MM.1S (cell line): ENCODE measurements at regions not wholly inside any gene's neighbourhood (a gene's known extent, or its start where the extent isn't known, plus 50 kb on each side); places are given as distances from the start of the nearest gene placed in this dataset.

Source experiments
- DNase-seq: peaks from one replicate; pipeline ENCODE4 v3.0.0-alpha.2; 2015
- H2AFZ ChIP-seq: fragments of 300-600 bp; sonication (generic); 2 replicates; pipeline ENCODE4 v1.6.0; 2016; ENCODE audit warnings: antibody characterized with exemption, low read length
- H3F3A ChIP-seq: fragments of 300-600 bp; sonication (generic); 2 replicates; pipeline ENCODE4 v1.6.1; 2016; ENCODE audit warnings: mild to moderate bottlenecking, antibody characterized with exemption, low read length, moderate library complexity, mixed read lengths; ENCODE audit not compliant: insufficient read depth
- H3K27ac ChIP-seq: fragments of 300-600 bp; sonication (generic); 2 replicates; pipeline ENCODE4 v1.5.1; 2016; ENCODE audit warnings: mild to moderate bottlenecking, low read length
- H3K27me3 ChIP-seq: fragments of 300-600 bp; sonication (generic); replicated peaks from 2 replicates; pipeline ENCODE4 v1.6.0; 2016; ENCODE audit warnings: low read length; ENCODE audit not compliant: insufficient read depth
- H3K36me3 ChIP-seq: fragments of 300-600 bp; sonication (generic); replicated peaks from 2 replicates; pipeline ENCODE4 v1.6.1; 2016; ENCODE audit warnings: mild to moderate bottlenecking, low read length, mixed read lengths; ENCODE audit not compliant: insufficient read depth
- H3K4me1 ChIP-seq: fragments of 300-600 bp; sonication (generic); 2 replicates; pipeline ENCODE4 v1.6.1; 2016; ENCODE audit warnings: low read length, mixed read lengths
- H3K4me2 ChIP-seq: fragments of 300-600 bp; sonication (generic); 2 replicates; pipeline ENCODE4 v1.6.0; 2016; ENCODE audit warnings: low read depth, low read length
- H3K4me3 ChIP-seq: fragments of 300-600 bp; sonication (generic); 2 replicates; pipeline ENCODE4 v1.5.1; 2016; ENCODE audit warnings: low read length, mixed read lengths
- H3K79me2 ChIP-seq: fragments of 300-600 bp; sonication (generic); 2 replicates; pipeline ENCODE4 v1.6.1; 2016; ENCODE audit warnings: mixed run types, low read length, mixed read lengths
- H3K9ac ChIP-seq: fragments of 300-600 bp; sonication (generic); 2 replicates; pipeline ENCODE4 v1.6.1; 2016; ENCODE audit warnings: low read length, mixed read lengths
- H3K9me2 ChIP-seq: fragments of 300-600 bp; sonication (generic); replicated peaks from 2 replicates; pipeline ENCODE4 v1.6.1; 2016; ENCODE audit warnings: mild to moderate bottlenecking, low read length, mixed read lengths; ENCODE audit not compliant: insufficient read depth
- H3K9me3 ChIP-seq: fragments of 300-600 bp; sonication (generic); replicated peaks from 2 replicates; pipeline ENCODE4 v1.6.1; 2016; ENCODE audit warnings: mild to moderate bottlenecking, low read length, mixed read lengths; ENCODE audit not compliant: insufficient read depth
- H4K20me1 ChIP-seq: fragments of 300-600 bp; sonication (generic); 2 replicates; pipeline ENCODE4 v1.6.1; 2016; ENCODE audit warnings: mild to moderate bottlenecking, low read length, moderate library complexity, mixed read lengths; ENCODE audit not compliant: insufficient read depth
- EZH2 ChIP-seq: fragments of 300-600 bp; sonication (generic); optimal IDR thresholded peaks from 2 replicates; pipeline ENCODE3; 2017; ENCODE audit warnings: low read depth, mild to moderate bottlenecking, antibody characterized with exemption, low read length, mixed read lengths
- EZH2phosphoT487 ChIP-seq: fragments of 300-600 bp; sonication (generic); IDR thresholded peaks from 2 replicates; pipeline ENCODE4 v1.6.1; 2018; ENCODE audit warnings: antibody characterized with exemption, low read length
- TF ChIP-seq, protein P1 (sequence below): fragments of 300-600 bp; sonication (generic); IDR thresholded peaks from 2 replicates; pipeline ENCODE4 v1.5.1; 2016; ENCODE audit warnings: antibody characterized with exemption, low read length, mixed read lengths

DNA sequence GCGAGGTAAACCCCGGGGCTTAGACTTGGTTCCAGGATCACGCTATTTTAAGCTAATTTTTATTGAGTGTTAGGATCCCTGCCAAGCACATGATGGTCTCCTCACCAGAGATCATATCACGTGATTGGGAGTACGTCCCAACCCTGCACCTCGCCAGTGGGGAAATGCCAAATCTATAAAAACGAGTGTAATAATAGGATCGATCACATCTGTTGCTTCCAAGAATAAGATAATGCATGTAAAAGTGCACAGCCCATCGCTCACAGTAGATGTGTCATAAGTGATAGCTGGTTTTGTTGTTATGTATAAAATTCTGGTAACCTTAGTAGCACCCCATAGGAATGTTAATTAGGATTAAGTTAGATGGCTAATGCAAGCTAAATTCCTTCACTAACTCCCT lies 581.0 kb upstream of the TMEM132C start:
- H3K9me3 ChIP-seq: no peaks in the 10 kb centered on the region
- H3K36me3 ChIP-seq: no peaks in the 10 kb centered on the region
- H3K79me2 ChIP-seq: no peaks in the 10 kb centered on the region

DNA sequence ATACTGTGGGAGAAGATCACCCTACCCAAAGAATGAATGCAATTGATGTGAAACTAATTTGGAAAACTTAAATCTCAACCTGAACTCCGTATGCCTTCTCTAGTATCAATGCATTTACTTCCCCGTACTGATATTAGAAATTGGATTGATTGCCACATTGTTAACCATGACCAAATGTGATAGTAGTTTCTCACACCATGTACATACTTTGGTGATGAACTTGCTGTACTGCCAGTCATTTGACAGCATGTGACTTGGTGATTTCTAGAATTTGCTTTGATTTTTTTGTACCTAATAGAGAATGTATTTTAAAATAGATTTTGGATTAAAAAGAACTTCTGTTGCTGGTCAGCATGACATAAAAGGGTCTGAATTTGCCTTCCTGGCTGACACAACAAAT lies 579.8 kb upstream of the TMEM132C start:
- Histone ChIP-seq H3K9ac (no peak overlapping the region), H3K9me3 (no peaks in the 10 kb centered on the region), H3K4me2 (no peak overlapping the region), H3F3A (no peaks in the 10 kb centered on the region), H3K79me2 (no peaks in the 10 kb centered on the region), H3K27me3 (no peaks in the 10 kb centered on the region), H2AFZ (no peak overlapping the region), H4K20me1 (no peaks in the 10 kb centered on the region), H3K4me3 (no peak overlapping the region), H3K36me3 (no peaks in the 10 kb centered on the region), H3K27ac (no peak overlapping the region), H3K9me2 (no peaks in the 10 kb centered on the region), H3K4me1 (no peaks in the 10 kb centered on the region)
- no peak for DNase-seq
- TF ChIP-seq, protein P1, sequence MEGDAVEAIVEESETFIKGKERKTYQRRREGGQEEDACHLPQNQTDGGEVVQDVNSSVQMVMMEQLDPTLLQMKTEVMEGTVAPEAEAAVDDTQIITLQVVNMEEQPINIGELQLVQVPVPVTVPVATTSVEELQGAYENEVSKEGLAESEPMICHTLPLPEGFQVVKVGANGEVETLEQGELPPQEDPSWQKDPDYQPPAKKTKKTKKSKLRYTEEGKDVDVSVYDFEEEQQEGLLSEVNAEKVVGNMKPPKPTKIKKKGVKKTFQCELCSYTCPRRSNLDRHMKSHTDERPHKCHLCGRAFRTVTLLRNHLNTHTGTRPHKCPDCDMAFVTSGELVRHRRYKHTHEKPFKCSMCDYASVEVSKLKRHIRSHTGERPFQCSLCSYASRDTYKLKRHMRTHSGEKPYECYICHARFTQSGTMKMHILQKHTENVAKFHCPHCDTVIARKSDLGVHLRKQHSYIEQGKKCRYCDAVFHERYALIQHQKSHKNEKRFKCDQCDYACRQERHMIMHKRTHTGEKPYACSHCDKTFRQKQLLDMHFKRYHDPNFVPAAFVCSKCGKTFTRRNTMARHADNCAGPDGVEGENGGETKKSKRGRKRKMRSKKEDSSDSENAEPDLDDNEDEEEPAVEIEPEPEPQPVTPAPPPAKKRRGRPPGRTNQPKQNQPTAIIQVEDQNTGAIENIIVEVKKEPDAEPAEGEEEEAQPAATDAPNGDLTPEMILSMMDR: no peak
- TF ChIP-seq EZH2 (no peak), EZH2phosphoT487 (no peak)

More for the DNA sequence above, 581.0 kb upstream of the TMEM132C start:
- H2AFZ ChIP-seq: no peak overlapping the region
- no peaks in the 10 kb centered on the region for H4K20me1 ChIP-seq
- no peaks in the 10 kb centered on the region for H3K4me1 ChIP-seq
- no peaks in the 10 kb centered on the region for H3F3A ChIP-seq
- H3K4me2 ChIP-seq: no peak overlapping the region
- no peak overlapping the region for H3K27ac ChIP-seq
- no peaks in the 10 kb centered on the region for H3K27me3 ChIP-seq
- TF ChIP-seq EZH2 (no peak), EZH2phosphoT487 (no peak)
- TF ChIP-seq, protein P1: no peak
- no peaks in the 10 kb centered on the region for H3K9me2 ChIP-seq
- H3K9ac ChIP-seq: no peak overlapping the region
- H3K4me3 ChIP-seq: no peak overlapping the region
- no peak for DNase-seq

DNA sequence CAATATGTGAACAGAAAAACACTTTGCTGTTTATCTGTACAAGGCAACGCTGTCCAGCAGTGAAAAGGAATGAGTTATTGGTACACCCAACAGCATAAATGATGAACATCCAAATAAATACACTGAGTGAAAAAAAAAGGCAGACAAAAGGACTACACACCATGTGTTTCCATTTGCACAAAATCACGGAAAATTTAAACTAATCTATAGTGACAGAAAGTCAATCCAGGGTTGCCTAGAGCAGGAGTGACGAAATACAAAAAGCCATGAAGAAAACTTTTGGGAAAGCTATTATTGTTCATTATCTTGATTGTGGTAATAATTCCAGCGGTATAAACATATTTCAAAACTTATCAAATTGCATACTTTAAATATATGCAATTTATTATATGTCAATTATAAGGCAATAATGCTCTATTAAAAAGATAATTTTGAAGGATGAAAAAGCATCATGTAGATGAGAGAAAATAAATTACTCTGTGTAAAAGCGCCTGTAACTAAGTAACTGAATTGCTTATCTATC lies 578.0 kb upstream of the TMEM132C start:
- H2AFZ ChIP-seq: no peak overlapping the region
- H3K4me1 ChIP-seq: no peaks in the 10 kb centered on the region
- H3K36me3 ChIP-seq: no peaks in the 10 kb centered on the region
- H3K9ac ChIP-seq: no peak overlapping the region
- no peaks in the 10 kb centered on the region for H3F3A ChIP-seq
- no peaks in the 10 kb centered on the region for H3K27me3 ChIP-seq
- no peaks in the 10 kb centered on the region for H4K20me1 ChIP-seq
- H3K9me3 ChIP-seq: no peaks in the 10 kb centered on the region
- no peak overlapping the region for H3K27ac ChIP-seq
- H3K4me2 ChIP-seq: no peak overlapping the region
- TF ChIP-seq, protein P1: no peak
- TF ChIP-seq EZH2phosphoT487 (no peak), EZH2 (no peak)
- no peak for DNase-seq
- no peak overlapping the region for H3K4me3 ChIP-seq
- H3K79me2 ChIP-seq: no peaks in the 10 kb centered on the region
- no peaks in the 10 kb centered on the region for H3K9me2 ChIP-seq
